Iris pigment epithelial cell (primary cell): ENCODE measurements at regions not wholly inside any gene's neighbourhood (a gene's known extent, or its start where the extent isn't known, plus 50 kb on each side); places are given as distances from the start of the nearest gene placed in this dataset.

Source experiments
- DNase-seq: peaks from one replicate; pipeline ENCODE4 v3.0.0-alpha.2; 2011; ENCODE audit warnings: low read depth

DNA sequence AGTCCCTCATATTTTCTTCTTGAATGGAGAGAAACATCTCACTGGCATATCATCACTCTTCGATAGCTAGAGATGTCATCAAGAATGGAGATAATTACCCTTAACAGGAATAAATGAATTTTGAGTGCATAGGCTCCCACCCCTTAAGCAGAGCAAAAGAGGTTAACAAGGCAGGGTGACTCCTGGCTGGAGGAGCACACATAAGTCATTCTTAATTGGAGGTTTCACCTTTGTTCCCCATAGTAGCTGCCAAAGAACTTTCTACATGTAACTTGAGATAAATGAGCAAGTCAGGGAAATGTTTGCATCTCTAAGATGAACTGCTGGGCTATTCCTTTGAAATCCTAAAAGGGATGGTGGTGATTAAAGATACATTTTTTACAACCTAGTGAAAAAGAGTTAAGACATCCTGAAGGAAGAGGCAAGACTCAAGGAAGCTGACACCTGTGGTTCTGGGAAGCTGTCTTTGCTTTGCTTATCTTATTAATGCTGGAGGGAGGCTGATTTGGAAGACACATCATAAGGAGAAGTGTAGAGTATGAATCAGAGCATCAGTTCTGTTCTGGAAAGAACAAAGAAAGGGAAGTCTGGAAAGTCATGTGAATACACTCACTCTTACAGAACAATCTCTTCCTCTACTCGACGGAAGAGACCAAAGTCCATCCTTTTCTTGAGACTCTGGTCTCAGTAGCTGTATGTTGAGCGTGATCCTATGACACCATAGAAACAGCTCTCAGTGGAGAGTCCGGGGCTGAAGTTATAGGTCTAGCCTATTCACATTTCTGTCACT, 326.3 kb downstream of the OSTF1 start:
- no peak for DNase-seq

GRCh38 chr9:75417471-75417870, 329.2 kb downstream of the OSTF1 start:
- no peak for DNase-seq

- DNase-seq: no peak
Observed at GRCh38 chr9:75418518-75418917, 330.2 kb downstream of the OSTF1 start.

- DNase-seq: no peak
Observed at GRCh38 chr9:75422944-75423522, 334.7 kb downstream of the OSTF1 start.

DNA sequence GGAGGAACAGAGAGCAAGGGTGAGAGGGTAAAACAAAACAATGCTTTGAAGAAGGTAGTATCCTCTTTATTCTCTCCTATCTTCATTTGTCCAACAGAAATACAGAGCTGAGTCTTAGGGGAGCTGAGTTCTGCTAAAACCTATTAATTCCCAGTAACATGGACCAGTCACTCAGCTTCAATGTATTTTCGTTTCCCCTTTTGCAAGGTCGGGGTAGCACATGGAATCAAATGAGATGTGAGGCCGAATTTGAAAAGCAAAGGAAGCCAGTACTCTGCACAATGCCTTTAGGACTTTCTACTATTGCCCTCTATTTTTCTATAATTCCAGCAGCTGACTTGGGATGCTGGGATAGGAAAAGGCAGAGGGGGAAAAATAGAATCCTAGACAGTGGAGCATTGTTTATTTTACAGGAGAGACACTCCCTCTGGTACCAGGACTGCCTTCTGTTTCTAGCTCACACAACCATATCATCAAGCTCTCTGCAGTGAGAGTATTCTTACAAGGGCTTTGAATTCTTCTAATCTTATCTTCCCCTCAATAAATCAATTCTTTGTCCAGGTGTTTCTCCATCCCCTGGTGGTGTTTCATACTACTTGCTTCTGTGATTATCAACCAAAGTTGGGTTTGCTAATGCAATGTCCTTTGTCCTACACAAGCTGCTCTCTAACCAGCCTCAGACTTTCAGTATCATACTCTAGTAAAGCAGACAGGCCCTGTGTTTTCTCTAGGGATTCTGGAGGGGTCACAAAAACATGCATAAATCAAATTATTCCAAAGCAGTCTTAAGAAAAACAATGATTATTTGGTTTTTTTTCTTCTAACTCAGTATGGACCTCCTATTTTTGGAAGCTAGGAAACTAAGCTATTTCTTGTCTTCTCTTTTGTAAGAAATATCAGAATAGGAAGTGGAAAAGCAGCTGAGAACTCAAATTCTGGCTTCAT, 341.5 kb downstream of the OSTF1 start:
- DNase-seq: no peak

DNA sequence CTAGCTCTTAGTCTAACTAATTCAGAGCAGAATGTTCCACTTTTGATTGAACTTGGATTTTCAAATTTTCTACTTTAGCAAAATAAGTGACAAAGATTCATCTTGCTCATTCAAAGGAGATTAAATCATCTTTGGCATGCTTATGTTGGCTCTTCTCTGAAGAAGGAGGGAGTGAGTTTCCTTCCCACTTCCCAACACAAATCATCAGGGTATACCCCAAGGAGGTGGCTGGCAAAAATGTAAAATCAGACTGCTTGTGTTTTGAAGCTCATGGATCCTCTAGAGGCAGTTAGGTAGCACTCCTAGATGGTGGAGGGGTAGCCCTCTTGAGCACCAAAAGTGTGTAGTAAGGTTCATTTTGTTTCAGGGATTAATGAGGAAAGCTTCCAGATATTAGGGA, 343.1 kb downstream of the OSTF1 start:
- DNase-seq: no peak

DNA sequence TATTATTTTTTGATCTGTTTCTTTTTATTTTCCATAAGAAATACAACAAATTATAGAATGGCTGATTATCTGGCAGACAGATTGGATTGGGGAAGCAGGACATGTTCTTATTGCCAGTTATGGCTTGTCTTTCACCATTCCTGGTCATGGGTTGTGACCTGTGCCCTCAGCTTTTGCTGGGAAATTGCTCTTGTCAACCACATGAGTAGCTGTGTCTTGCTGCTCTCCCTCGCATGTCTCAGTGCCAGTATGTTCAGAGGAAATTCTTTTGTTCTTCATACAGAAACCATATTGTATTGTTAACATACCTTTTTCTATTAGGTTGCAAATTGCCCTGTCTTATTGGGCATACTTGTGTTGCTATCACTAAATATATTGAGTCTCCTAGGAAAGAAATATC, 344.1 kb downstream of the OSTF1 start:
- no peak for DNase-seq

DNA sequence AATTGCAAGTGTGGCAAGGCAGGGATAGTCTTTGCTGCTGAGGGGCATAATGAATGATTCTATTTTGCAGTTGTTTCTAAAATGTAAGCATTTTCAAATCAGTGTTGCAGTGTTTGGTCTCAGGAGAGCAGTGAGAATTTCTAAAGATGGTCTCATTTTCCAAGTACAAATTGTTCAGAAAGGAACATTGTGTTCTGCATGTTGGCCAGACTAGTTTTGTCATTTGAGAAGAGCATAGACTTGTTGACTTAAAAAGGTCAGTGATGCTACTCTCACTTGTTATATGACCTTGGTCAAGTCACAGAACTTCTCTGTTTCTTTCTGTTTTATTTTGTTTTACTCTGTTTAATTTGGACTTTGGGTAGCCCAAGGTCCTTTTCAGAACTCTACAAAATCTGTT, 344.6 kb downstream of the OSTF1 start:
- no peak for DNase-seq

GRCh38 chr9:75438716-75439115, 350.4 kb downstream of the OSTF1 start:
- DNase-seq: no peak

- no peak for DNase-seq
Observed at GRCh38 chr9:75440914-75441313, 352.6 kb downstream of the OSTF1 start.

DNA sequence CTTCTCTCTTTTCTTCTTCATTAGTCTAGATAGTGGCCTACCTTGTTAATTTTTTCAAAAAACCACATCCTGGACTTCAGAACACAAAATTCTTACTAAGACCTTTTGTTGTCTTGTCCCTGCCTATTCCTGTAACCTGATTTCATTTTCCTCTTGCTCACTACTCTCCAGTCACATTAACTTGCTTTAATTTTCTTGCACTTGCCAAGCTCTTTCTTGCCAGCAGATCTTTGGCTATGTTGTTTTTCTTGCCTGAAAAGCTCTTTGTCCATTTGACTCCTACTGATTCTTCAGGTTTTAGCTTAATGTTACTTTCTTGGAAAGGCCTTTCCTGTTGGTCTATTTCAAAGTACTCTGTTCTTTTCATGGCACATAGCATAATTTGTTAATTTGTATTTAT, 356.8 kb downstream of the OSTF1 start:
- DNase-seq: no peak

- DNase-seq: no peak
Observed at GRCh38 chr9:75447281-75447680, 359.0 kb downstream of the OSTF1 start.

DNA sequence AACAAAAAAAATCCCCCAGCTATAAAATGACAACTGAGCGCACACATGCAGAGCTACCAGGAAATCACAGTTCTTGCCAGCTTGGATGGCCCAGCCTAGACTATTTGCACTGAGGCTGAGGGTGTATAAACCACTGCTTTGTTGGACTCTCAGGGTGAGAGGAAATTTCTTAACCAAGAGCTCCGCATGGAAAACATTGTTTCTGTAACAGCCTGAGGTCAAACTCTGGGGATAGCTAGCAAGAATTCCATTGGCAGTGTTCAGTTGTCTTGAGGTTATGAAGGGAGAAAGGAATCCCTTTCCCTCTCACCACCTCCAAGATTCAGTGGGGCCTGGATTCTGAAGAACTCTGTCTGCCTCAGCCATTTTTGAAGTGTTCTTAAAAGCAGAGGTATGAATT, 360.0 kb downstream of the OSTF1 start:
- no peak for DNase-seq

DNA sequence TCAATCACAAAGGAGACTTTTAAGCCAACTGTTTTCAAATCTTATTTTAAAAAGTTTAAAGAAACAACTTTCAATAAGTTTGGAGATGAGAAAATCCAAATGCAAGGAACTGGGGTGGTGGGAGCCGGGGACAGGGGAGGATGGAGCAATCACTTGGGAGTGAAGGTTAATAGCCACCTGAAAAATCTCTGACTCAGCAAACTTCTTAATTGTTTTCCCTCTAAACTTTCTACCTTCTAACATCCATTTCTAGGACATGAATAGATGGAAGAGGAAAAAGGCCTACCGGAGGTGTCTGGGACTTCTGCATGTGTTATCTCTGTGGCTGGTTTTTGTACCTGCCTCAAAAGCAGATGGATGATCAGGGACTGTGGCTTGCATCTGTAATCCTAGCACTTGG, 360.6 kb downstream of the OSTF1 start:
- no peak for DNase-seq

DNA sequence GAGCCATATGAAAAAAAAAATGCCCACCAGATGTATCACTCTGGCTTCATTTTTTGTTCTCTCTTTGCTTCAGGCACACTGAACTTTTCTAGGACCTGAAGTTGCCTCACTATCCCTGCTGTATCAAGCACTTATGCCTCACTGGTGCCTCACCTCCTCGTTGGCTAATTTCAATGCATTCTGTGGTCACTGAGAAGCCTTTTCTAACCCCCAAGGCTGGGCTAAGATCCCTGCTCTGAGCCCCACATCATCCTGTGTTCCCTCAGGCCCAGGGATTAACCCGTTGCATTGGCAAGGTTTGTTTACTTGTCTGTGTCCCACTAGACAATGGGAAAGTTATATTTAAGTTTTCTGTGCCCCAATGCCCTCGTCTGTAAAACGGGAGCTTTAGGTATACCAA, 362.7 kb downstream of the OSTF1 start:
- no peak for DNase-seq

DNA sequence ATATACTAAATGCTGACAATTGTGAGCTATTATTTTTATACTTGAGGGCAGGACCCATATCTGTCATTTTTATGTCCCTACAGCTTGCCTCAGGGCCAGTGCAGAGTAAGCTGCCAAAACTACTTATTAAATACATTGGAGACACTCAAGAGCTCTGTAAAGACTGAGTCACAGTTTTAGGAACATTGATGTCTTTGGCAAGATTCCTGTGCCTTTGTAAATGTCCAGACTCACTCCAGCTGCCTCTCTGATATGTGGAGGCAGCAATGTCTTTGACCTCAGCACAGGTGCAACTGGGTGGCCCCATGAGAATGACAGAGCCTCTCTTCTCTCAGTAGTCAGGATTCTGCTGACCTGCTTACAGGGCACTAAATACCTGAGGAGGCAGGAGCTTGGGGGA, 363.2 kb downstream of the OSTF1 start:
- no peak for DNase-seq

- no peak for DNase-seq
Observed at GRCh38 chr9:75452512-75452911, 364.2 kb downstream of the OSTF1 start.

DNA sequence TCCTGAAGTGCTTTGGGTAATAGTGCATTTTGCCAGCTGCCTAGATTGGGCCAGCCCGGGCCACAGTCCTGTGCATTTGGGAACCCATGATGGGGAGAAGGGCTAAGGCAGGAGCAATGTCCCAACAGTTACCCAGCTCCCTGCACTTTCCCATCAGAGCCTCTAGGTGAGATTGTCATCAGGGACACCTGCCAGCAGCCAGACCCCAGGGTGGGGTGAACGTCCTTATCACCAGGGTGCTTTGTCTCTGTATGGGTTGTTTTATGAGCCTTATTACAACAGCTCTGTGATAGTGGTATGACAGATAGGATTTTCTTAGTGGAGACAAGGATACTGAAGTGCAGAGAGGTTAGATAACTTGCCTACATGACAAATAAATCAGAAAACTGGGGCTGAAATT, 365.7 kb downstream of the OSTF1 start:
- DNase-seq: no peak

- no peak for DNase-seq
Observed at GRCh38 chr9:75454891-75455290, 366.6 kb downstream of the OSTF1 start.

GRCh38 chr9:75455444-75455921, 367.2 kb downstream of the OSTF1 start:
- DNase-seq: peak; percentile 42

DNA sequence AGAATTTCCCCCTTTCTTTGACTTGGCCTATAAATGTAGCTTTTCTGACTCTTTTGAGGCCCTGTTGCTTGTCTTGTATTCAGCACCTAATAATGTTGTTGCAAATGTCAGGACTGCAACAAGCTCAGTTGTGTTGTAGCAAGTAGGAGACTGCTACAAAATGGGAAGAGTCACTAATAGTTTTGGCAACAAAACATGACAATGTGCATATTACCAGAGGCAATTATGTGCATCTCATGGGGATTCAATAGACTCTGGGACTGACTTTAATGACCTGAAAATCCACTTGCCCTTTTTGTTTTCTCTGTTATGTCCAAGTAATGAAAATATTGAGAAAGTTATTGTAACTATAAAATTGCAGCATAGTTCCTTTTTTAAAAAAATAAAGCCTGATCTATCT, 368.4 kb downstream of the OSTF1 start:
- no peak for DNase-seq

- DNase-seq: no peak
Observed at GRCh38 chr9:75457474-75458011, 369.2 kb downstream of the OSTF1 start.
